ENCODE measurements at regions not wholly inside any gene's neighbourhood (a gene's known extent, or its start where the extent isn't known, plus 50 kb on each side); places are given as distances from the start of the nearest gene placed in this dataset.
"Not testable (repeated sequence)": the region's sequence is repeated elsewhere in the genome, so short reads cannot be mapped to it uniquely, and the experiment has no call there.

- DNase-seq (ENCODE audit: low read depth), result no peak
Measured at GRCh38 chr4:71210823-71211222, 128.0 kb upstream of the SLC4A4 start.

- peak; percentile 65 for DNase-seq (ENCODE audit: low read depth)
Measured at GRCh38 chr4:71211748-71212147, 127.1 kb upstream of the SLC4A4 start.

GRCh38 chr4:71212216-71212615, 126.6 kb upstream of the SLC4A4 start:
- DNase-seq (ENCODE audit: low read depth), result no peak

- DNase-seq (ENCODE audit: low read depth), result no peak
Measured at GRCh38 chr4:71214578-71214977, 124.2 kb upstream of the SLC4A4 start.

- DNase-seq (ENCODE audit: low read depth), result no peak
Measured at GRCh38 chr4:71216316-71216959, 122.4 kb upstream of the SLC4A4 start.

GRCh38 chr4:71217688-71218087, 121.1 kb upstream of the SLC4A4 start:
- no peak for DNase-seq (ENCODE audit: low read depth)

GRCh38 chr4:71220848-71221247, 118.0 kb upstream of the SLC4A4 start:
- not testable (repeated sequence) for DNase-seq (ENCODE audit: low read depth)

GRCh38 chr4:71221510-71222466, 117.0 kb upstream of the SLC4A4 start:
- no peak for DNase-seq (ENCODE audit: low read depth)

- DNase-seq (ENCODE audit: low read depth), result no peak
Measured at GRCh38 chr4:71222661-71223060, 116.2 kb upstream of the SLC4A4 start.

- no peak for DNase-seq (ENCODE audit: low read depth)
Measured at GRCh38 chr4:71229477-71230270, 109.1 kb upstream of the SLC4A4 start.

GRCh38 chr4:71230271-71231128, 108.3 kb upstream of the SLC4A4 start:
- no peak for DNase-seq (ENCODE audit: low read depth)

- DNase-seq (ENCODE audit: low read depth), result peak; percentile 71
Measured at GRCh38 chr4:71231129-71232055, 107.4 kb upstream of the SLC4A4 start.

- no peak for DNase-seq (ENCODE audit: low read depth)
Measured at GRCh38 chr4:71232056-71232430, 106.8 kb upstream of the SLC4A4 start.

- DNase-seq (ENCODE audit: low read depth), result no peak
Measured at GRCh38 chr4:71232846-71233245, 106.0 kb upstream of the SLC4A4 start.

GRCh38 chr4:71235311-71236201, 103.3 kb upstream of the SLC4A4 start:
- no peak for DNase-seq (ENCODE audit: low read depth)

- DNase-seq (ENCODE audit: low read depth), result no peak
Measured at GRCh38 chr4:71236226-71236625, 102.6 kb upstream of the SLC4A4 start.

- DNase-seq (ENCODE audit: low read depth), result no peak
Measured at GRCh38 chr4:71237641-71238040, 101.2 kb upstream of the SLC4A4 start.

GRCh38 chr4:71239365-71239764, 99.5 kb upstream of the SLC4A4 start:
- DNase-seq (ENCODE audit: low read depth), result no peak

- DNase-seq (ENCODE audit: low read depth), result no peak
Measured at GRCh38 chr4:71240094-71240493, 98.7 kb upstream of the SLC4A4 start.
